Suprapubic skin (tissue), 4 donors: ENCODE measurements at regions not wholly inside any gene's neighbourhood (a gene's known extent, or its start where the extent isn't known, plus 50 kb on each side); places are given as distances from the start of the nearest gene placed in this dataset.

Experiments used
- DNase-seq, 2 donors: peaks; one replicate each; pipeline ENCODE4 v3.0.0-alpha.2; 2019; ENCODE audit warnings: low spot score in 2 of 2
- H3K27ac ChIP-seq: fragments of 200-600 bp; sonication (generic); one replicate; pipeline ENCODE4 v1.5.1; 2019
- H3K27me3 ChIP-seq: fragments of 200-600 bp; sonication (generic); one replicate; pipeline ENCODE4 v1.5.1; 2019
- H3K36me3 ChIP-seq: fragments of 200-600 bp; sonication (generic); one replicate; pipeline ENCODE4 v1.5.1; 2019
- H3K4me1 ChIP-seq: fragments of 200-600 bp; sonication (generic); one replicate; pipeline ENCODE4 v1.5.1; 2019
- H3K4me3 ChIP-seq: fragments of 200-600 bp; sonication (generic); one replicate; pipeline ENCODE4 v1.5.1; 2019; ENCODE audit warnings: mild to moderate bottlenecking
- H3K9me3 ChIP-seq: fragments of 200-600 bp; sonication (generic); one replicate; pipeline ENCODE4 v1.5.1; 2019
- CTCF ChIP-seq, 2 donors: fragments of 200-600 bp in 1 of 2; fragments of 450-650 bp in 1 of 2; sonication (generic) in 1 of 2; IDR thresholded peaks; one replicate each; pipeline ENCODE4 v1.5.1; 2016 to 2019; ENCODE audit warnings: antibody characterized with exemption in 2 of 2, mild to moderate bottlenecking in 1 of 2, moderate library complexity in 1 of 2
- EP300 ChIP-seq: sonication (generic); formaldehyde crosslinking; IDR thresholded peaks from one replicate; pipeline ENCODE4 v1.6.1; 2017; ENCODE audit warnings: antibody characterized with exemption
- POLR2A ChIP-seq, 2 donors: fragments of 450-650 bp; IDR thresholded peaks; one replicate each; pipeline ENCODE4 v1.6.1; 2017; ENCODE audit warnings: antibody characterized with exemption in 2 of 2, mild to moderate bottlenecking in 2 of 2, moderate library complexity in 2 of 2
- POLR2AphosphoS5 ChIP-seq, 3 donors: sonication (generic); formaldehyde crosslinking; IDR thresholded peaks; one replicate each; pipeline ENCODE4 v1.6.1; 2017; ENCODE audit warnings: antibody characterized with exemption in 3 of 3
- WGBS: methylation state at CpG from one replicate; pipeline ENCODE4 v1.1.5; 2018; 5-methylcytosine and 5-hydroxymethylcytosine counted together

DNA sequence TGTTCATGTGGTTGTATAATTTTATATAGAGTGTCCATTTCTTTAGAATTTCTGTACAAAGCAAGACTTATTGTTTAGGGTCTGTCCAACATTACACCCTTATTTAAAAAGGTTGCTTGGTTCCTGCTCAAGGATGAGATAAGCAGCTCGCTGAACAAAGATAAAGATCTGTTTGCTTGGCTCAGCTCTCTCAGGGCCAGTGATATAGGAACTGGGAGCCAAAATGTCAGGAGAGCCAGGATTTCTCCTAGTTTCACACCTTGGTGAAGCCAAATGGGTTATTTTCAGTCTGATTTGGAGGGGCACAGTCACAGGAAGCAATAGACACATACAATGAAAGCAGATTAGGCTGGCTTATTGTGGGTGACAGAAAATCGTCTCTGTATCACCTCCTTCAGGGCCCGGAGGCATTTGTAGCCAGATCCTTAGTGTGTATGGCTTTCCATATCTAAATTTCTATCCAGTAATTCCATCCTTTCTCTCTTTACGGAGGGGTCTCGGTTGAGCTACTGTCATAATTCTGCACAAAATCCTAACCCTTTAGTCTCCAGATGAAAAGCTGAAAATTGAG, 396.4 kb downstream of the TMEM232 start:
- no peaks in the 10 kb centered on the region for H3K9me3 ChIP-seq
- no peak overlapping the region for H3K27ac ChIP-seq
- no peaks in the 10 kb centered on the region for H3K36me3 ChIP-seq
- no peaks in the 10 kb centered on the region for H3K27me3 ChIP-seq
- WGBS = 61% methylated on average over 5 of the region's 5 CpGs
- H3K4me1 ChIP-seq = no peaks in the 10 kb centered on the region
- no peak for DNase-seq
- no peak overlapping the region for H3K4me3 ChIP-seq
- TF ChIP-seq EP300 = no peak
- TF ChIP-seq POLR2A (IDR thresholded peaks at IDR 0.05) = no peak
- no peak for TF ChIP-seq POLR2AphosphoS5 (IDR thresholded peaks at IDR 0.05)
- TF ChIP-seq CTCF (IDR thresholded peaks at IDR 0.05) = no peak

DNA sequence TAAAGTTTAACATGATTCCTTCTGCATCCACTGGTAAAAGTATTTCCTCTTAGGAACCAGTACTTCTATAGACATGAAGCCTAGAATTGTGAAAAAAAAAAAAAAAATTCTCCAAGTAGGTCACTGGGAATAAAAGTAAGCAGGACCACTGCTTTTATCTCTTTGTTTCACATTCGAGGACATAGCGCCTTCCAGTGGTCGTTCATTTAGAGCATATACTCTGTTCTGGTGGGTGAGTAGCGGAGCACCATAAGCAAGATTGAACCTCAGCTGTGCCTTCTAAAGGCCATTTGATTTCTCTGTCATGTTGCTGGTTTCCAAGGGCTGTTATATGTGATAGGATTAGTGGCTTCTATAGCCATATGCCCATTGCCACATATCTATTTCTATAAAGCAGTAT, 393.1 kb downstream of the TMEM232 start:
- Histone ChIP-seq H3K27me3 (no peaks in the 10 kb centered on the region), H3K9me3 (no peaks in the 10 kb centered on the region), H3K4me1 (peaks cover 9% of the 10 kb centered on the region), H3K4me3 (no peak overlapping the region), H3K36me3 (no peaks in the 10 kb centered on the region), H3K27ac (no peak overlapping the region)
- TF ChIP-seq EP300 = no peak
- no peak for TF ChIP-seq POLR2A (IDR thresholded peaks at IDR 0.05)
- no peak for TF ChIP-seq CTCF (IDR thresholded peaks at IDR 0.05)
- no peak for TF ChIP-seq POLR2AphosphoS5 (IDR thresholded peaks at IDR 0.05)
- no peak for DNase-seq
- WGBS = 68% methylated on average over 4 of the region's 4 CpGs

GRCh38 chr5:110335361-110336066, 391.0 kb downstream of the TMEM232 start:
- Histone ChIP-seq H3K36me3 (no peaks in the 10 kb centered on the region), H3K4me1 (peaks cover 9% of the 10 kb centered on the region), H3K27ac (no peak overlapping the region), H3K9me3 (no peaks in the 10 kb centered on the region), H3K27me3 (no peaks in the 10 kb centered on the region), H3K4me3 (no peak overlapping the region)
- whole genome bisulfite sequencing = 21% methylated on average over 4 of the region's 4 CpGs
- no peak for TF ChIP-seq POLR2A (IDR thresholded peaks at IDR 0.05)
- no peak for TF ChIP-seq EP300
- no peak for TF ChIP-seq POLR2AphosphoS5 (IDR thresholded peaks at IDR 0.05)
- TF ChIP-seq CTCF (IDR thresholded peaks at IDR 0.05) = no peak
- no peak for DNase-seq

GRCh38 chr5:110338341-110339083, 388.0 kb downstream of the TMEM232 start:
- no peaks in the 10 kb centered on the region for H3K27me3 ChIP-seq
- H3K36me3 ChIP-seq = no peaks in the 10 kb centered on the region
- no peak for DNase-seq
- no peaks in the 10 kb centered on the region for H3K9me3 ChIP-seq
- WGBS = 32% methylated on average over 7 of the region's 7 CpGs
- peaks cover 15% of the 10 kb centered on the region for H3K4me1 ChIP-seq
- H3K4me3 ChIP-seq = no peak overlapping the region
- TF ChIP-seq POLR2AphosphoS5 (IDR thresholded peaks at IDR 0.05) (no peak), CTCF (IDR thresholded peaks at IDR 0.05) (no peak), EP300 (no peak), POLR2A (IDR thresholded peaks at IDR 0.05) (no peak)
- H3K27ac ChIP-seq = peak overlapping the region; percentile 8

DNA sequence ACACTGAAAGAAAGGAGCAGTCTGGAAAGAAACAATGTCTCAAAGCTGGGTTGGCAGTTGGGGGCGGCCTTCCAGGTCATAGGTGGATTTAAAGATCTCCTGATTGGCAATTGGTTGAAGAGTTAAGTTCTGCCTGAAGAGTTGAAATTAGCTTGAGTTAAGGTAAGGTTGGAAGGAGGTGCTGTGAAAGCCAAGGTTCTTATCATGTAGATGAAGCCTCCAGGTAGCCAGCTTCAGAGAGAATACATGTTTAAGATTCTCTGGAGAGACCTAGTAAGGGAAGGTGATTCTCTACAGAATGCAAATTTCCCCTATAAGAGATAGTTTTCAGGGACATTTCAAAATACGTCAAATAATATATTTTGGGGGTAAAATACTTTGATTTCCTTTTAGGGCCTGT, 387.1 kb downstream of the TMEM232 start:
- H3K27me3 ChIP-seq = no peaks in the 10 kb centered on the region
- H3K27ac ChIP-seq = no peak overlapping the region
- no peak for DNase-seq
- no peaks in the 10 kb centered on the region for H3K36me3 ChIP-seq
- 95% methylated on average over 2 of the region's 2 CpGs for WGBS
- no peaks in the 10 kb centered on the region for H3K9me3 ChIP-seq
- no peak for TF ChIP-seq POLR2AphosphoS5 (IDR thresholded peaks at IDR 0.05)
- no peak for TF ChIP-seq POLR2A (IDR thresholded peaks at IDR 0.05)
- no peak for TF ChIP-seq EP300
- TF ChIP-seq CTCF (IDR thresholded peaks at IDR 0.05) = no peak
- H3K4me1 ChIP-seq = peaks cover 15% of the 10 kb centered on the region
- no peak overlapping the region for H3K4me3 ChIP-seq
